NT2/D1 (cell line): ENCODE measurements at regions not wholly inside any gene's neighbourhood (a gene's known extent, or its start where the extent isn't known, plus 50 kb on each side); places are given as distances from the start of the nearest gene placed in this dataset.

ENCODE experiments used
- SUZ12 ChIP-seq: IDR thresholded peaks from 2 replicates; pipeline ENCODE4 v1.6.1; 2011; ENCODE audit not compliant: insufficient read length, insufficient read depth; ENCODE audit errors: extremely low read depth
- YY1 ChIP-seq: IDR thresholded peaks from 2 replicates; pipeline ENCODE4 v1.6.1; 2011; ENCODE audit not compliant: insufficient read length, insufficient read depth
- ZNF274 ChIP-seq: IDR thresholded peaks from 2 replicates; pipeline ENCODE4 v1.6.1; 2011; ENCODE audit warnings: mild to moderate bottlenecking, low read depth, low read length

GRCh38 chr6:67165606-67166005 lies 1458.6 kb upstream of the EYS start:
- no peak for TF ChIP-seq SUZ12
- no peak for TF ChIP-seq ZNF274
- TF ChIP-seq YY1 = no peak
